Omental fat pad (tissue), 3 donors: ENCODE measurements at regions not wholly inside any gene's neighbourhood (a gene's known extent, or its start where the extent isn't known, plus 50 kb on each side); places are given as distances from the start of the nearest gene placed in this dataset.
"Not testable (repeated sequence)": the region's sequence is repeated elsewhere in the genome, so short reads cannot be mapped to it uniquely, and the experiment has no call there.

Source experiments
- ATAC-seq: fragments of 150-250 bp; one replicate; pipeline ENCODE4 v1.9.1; 2016; ENCODE audit warnings: mild to moderate bottlenecking, moderate library complexity; ENCODE audit not compliant: low FRiP score
- DNase-seq: peaks from one replicate; pipeline ENCODE4 v3.0.0-alpha.2; 2019; ENCODE audit warnings: low spot score
- TF ChIP-seq, protein P1 (sequence below), 3 donors: fragments of 450-650 bp; IDR thresholded peaks; one replicate each; pipeline ENCODE4 v1.5.1; 2016 to 2017; ENCODE audit warnings: antibody characterized with exemption in 3 of 3, mild to moderate bottlenecking in 3 of 3, moderate library complexity in 2 of 3

DNA sequence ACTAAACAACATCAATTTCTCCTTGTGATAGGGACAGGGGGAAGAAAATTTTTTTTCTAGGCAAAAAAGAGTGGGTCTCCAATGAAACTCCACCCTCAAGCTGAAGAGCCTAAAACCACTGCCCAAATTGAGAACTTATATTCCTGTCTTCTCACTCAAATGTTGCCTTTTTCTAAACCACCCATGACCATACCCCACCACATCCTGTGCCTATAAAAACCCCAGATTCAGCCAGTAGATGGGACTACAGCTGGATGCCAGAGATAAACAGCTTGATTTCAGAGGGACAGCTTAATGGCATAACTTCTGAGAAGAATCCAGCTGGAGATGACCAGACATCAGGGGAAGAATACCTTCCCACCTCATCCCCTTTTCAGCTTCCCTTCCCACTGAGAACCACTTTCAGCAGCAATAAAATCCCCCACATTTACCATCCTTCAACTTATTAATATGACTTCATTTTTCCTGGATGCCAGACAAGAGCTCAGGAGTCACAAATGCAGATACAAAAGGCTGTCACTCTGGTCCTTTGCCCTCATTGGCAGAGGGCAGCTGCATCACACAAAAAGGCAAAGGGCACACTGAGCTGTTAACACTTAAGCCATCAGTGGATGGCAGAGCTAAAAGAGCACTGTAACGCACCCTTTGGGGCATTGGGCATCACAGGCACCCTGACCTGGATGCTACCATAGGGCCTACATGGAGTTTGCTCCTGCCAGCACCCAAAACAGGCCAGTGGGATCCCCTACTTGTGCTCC is 972.5 kb upstream of the CTNND2 start:
- TF ChIP-seq, protein P1, sequence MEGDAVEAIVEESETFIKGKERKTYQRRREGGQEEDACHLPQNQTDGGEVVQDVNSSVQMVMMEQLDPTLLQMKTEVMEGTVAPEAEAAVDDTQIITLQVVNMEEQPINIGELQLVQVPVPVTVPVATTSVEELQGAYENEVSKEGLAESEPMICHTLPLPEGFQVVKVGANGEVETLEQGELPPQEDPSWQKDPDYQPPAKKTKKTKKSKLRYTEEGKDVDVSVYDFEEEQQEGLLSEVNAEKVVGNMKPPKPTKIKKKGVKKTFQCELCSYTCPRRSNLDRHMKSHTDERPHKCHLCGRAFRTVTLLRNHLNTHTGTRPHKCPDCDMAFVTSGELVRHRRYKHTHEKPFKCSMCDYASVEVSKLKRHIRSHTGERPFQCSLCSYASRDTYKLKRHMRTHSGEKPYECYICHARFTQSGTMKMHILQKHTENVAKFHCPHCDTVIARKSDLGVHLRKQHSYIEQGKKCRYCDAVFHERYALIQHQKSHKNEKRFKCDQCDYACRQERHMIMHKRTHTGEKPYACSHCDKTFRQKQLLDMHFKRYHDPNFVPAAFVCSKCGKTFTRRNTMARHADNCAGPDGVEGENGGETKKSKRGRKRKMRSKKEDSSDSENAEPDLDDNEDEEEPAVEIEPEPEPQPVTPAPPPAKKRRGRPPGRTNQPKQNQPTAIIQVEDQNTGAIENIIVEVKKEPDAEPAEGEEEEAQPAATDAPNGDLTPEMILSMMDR (IDR thresholded peaks at IDR 0.05): no peak
- no peak for ATAC-seq
- DNase-seq: no peak

DNA sequence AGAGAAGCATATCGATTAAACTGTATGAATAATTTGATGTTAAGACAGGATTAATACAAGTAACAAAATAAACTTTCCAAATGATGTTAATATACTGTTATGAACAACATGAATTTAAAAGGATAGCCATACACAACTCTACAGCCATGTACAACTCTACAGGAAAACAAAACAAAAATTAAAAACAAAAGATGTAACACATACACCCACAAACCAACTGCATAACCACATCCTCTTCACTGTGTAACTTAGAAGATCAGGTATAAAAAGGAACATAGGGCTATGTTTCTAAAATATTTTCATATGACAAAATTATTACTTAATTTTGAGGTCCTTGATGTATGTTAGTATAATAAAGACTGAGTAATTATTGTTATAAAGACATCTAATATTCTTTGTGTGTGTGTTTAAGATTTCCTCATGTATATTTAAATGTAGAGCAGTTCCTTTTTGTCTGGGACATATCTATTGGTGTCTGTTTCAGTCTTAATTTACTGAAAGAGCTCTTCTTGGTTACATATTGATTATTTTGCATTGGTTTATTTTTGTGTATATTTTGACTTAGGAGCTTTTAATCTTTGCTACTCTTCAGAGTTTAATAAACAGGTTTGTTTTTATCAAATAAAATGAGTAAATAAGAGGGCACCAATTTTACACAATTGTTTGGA is 966.8 kb upstream of the CTNND2 start:
- ATAC-seq (no peak), DNase-seq (no peak)
- TF ChIP-seq, protein P1 (IDR thresholded peaks at IDR 0.05): no peak

DNA sequence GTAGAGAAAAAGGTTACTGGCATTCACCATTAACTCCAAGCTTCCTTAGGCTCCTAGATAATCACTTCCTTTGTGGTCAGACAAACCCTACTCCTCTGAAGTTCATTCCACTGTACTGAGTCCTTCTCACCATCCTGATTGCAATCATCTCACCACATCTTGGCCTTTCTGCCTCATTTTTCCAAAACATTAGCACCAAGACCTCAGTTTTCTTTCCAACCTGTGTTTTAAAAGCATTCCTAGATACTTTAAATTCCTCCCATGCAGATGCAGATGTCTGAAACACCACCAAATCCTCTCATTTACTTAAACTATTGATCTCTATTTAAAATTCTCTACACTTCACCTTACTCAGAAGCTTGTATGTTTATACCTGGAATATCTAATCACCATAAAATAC is 961.3 kb upstream of the CTNND2 start:
- ATAC-seq (no peak), DNase-seq (no peak)
- TF ChIP-seq, protein P1 (IDR thresholded peaks at IDR 0.05): no peak

DNA sequence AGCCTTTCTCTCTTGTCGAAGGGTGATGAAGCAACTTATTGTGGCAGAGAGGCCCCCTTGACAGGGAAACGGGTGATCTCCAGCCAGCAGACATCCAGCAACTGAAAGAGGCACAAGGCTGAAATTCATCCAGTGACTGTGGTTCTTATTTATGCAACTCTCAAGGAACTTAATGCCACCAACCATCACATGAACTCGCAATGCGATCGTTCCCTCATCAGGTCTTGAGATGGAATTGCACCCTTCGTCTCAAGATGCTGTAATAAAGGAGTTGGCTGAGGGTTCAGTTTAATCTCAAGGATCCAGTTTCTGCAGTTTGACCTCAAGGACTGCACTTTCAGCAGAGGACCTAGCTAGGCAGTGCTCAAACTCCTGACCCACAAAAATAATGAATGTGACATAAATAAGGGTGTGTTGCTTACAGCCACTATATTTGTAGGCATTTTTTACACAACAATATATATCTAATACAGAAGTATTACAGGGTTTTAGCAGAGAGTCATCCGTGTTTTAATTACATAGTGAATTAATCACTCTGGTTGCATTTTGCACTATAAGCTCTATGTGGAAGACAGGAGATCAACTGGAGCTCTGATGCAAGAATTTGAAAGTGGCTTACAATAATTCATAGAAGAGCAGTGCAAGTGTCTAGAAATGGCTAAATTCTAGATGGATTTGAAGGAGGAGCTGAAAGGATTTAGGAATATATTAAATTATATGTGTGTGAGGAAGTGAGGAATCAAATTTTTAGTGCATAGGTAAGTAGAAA is 957.8 kb upstream of the CTNND2 start:
- ATAC-seq (no peak), DNase-seq (no peak)
- TF ChIP-seq, protein P1 (IDR thresholded peaks at IDR 0.05): no peak

DNA sequence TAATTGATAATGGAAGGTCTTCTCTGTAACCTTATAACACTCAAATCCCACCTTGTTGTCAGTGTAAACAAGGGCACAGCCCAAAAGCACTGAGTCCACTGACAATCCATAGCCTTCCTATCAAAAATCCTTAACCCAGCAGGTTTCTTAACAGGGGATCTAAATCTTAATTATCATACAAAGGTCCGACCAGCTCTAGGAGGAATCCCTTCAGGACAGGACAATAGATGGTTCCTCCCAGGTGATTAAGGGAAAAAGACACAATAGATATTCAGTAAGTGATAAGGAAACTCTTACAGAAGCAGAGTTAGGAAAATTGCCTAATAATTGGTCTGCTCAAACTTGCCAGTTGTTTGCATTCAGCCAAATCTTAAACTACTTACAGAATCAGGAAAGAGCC is 951.9 kb upstream of the CTNND2 start:
- not testable (repeated sequence) for DNase-seq

DNA sequence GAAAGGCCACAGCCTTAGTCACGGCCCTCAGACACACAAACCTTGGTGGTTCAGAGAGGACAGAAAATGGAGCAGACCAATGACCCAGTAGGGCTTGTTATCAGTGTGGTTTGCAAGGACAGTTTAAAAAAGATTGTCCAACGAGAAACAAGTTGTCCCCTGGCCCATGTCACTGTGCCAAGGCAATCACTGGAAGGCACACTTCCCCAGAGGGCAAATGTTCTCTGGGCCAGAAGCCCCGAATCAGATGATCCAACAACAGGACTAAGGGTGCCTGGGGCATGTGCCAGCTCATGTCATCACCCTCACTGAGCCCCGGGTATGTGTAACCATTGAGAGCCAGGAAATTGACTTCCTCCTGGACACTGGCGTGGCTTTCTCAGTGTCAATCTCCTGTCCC is 950.1 kb upstream of the CTNND2 start:
- DNase-seq: no peak
- ATAC-seq: no peak
- TF ChIP-seq, protein P1 (IDR thresholded peaks at IDR 0.05): no peak

More for the DNA sequence above, 951.9 kb upstream of the CTNND2 start:
- not testable (repeated sequence) for ATAC-seq

DNA sequence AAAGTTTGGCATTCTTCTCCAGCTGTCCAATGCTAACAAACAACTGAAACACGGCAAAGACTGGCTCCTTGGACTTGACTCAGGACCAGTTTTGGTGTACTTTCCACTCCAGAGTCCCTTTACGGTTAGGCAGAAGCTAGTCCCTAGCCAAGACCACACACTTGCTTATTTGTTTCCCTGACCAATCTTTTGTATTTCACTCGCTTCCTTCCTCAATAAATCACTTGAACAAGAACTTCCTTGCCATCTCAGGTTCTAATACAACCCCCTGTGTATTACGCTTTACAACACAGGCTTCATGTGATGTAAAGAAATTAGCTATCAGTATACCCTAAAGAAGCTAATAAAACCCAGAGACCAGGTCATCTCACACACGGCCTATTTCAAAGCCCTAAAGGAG is 947.5 kb upstream of the CTNND2 start:
- TF ChIP-seq, protein P1 (IDR thresholded peaks at IDR 0.05): no peak
- ATAC-seq: no peak
- DNase-seq: no peak
